GM20000 (cell line): ENCODE measurements at regions not wholly inside any gene's neighbourhood (a gene's known extent, or its start where the extent isn't known, plus 50 kb on each side); places are given as distances from the start of the nearest gene placed in this dataset.

ENCODE experiments used
- DNase-seq: peaks from one replicate; pipeline ENCODE4 v3.0.0; 2012; ENCODE audit warnings: low spot score
- TF ChIP-seq, protein P1 (sequence below): IDR thresholded peaks from 2 replicates; pipeline ENCODE4 v1.5.1; 2012; ENCODE audit warnings: mild to moderate bottlenecking, control low read depth; ENCODE audit errors: extremely low read depth, missing control alignments

DNA sequence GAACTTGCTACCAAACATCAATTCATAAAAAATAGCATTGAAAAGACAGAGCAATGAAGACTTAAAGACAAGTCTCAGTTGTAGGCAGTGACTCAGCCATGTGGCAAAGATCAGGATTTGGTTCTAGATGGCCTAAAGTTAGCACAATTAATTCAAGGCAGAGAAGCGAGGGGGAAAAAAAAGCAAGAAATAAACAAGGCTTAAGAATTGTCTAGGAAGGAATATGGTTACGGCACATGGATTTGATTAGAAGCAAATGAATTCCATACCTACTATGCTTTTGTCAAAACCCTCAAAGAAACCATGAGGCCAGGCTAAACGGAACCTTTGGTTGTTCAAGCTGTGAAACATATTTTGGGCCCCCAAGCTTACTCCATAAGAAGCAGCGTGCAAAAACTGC lies 362.2 kb upstream of the KCNH7 start:
- no peak for DNase-seq
- TF ChIP-seq, protein P1, sequence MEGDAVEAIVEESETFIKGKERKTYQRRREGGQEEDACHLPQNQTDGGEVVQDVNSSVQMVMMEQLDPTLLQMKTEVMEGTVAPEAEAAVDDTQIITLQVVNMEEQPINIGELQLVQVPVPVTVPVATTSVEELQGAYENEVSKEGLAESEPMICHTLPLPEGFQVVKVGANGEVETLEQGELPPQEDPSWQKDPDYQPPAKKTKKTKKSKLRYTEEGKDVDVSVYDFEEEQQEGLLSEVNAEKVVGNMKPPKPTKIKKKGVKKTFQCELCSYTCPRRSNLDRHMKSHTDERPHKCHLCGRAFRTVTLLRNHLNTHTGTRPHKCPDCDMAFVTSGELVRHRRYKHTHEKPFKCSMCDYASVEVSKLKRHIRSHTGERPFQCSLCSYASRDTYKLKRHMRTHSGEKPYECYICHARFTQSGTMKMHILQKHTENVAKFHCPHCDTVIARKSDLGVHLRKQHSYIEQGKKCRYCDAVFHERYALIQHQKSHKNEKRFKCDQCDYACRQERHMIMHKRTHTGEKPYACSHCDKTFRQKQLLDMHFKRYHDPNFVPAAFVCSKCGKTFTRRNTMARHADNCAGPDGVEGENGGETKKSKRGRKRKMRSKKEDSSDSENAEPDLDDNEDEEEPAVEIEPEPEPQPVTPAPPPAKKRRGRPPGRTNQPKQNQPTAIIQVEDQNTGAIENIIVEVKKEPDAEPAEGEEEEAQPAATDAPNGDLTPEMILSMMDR, result no peak

DNA sequence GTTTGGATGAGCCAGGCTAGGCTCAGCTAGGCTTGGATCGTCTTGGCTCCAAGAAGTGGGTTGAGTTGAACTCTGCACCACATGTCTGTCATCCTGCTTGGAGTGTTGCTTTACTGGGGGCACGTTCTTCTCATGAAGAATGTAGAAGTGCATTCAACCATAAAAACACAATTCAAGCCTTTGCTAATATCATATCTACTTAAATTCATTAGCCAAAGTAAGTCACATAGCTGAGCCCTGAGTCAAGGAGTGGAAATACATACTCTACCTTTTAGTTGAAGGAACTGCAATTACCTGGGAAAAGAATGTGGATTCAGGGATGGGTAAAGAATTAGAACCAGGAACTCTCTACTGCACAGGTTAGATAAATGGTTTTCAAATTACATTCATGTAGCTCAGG lies 360.4 kb upstream of the KCNH7 start:
- DNase-seq, result no peak
- TF ChIP-seq, protein P1, result no peak

DNA sequence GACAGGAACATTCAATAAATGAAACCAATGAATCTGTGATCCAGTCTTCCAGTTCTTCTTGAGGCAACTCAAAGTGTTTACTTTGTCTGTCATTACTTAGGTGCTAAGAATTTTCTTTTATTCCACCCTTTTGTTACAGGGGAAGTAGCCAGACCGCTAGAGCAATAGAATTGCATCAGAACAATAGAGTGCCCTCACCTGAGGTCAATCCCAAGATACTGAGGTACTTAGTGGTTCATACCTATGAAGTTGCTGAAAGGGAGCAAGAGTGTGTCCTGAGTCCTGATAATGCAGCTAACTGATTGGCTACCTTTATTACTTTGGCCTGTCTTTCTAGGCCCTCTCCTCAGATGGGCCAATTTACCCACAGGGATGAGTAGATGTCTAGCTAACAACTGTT lies 359.4 kb upstream of the KCNH7 start:
- TF ChIP-seq, protein P1, result no peak
- DNase-seq, result no peak

DNA sequence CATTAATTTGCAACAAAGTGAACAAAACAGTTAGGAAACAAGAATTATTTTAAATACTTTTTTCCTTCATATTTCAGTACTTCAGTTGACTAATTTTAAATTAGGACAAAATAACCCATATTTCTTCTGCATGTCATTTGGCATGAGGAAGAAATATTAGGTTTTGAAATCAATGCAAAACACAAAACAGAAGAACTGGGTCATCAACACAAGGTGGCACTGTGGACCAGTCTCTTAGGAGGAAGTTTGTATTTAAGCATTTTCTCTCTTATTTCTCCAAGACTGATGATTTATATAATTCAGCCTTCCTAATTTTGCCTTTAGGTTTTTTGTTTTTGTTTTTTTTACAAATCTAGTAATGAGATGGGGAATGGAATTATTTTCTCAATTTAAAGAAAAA lies 352.8 kb upstream of the KCNH7 start:
- peak; percentile 9 for DNase-seq
- TF ChIP-seq, protein P1, result peak; percentile 22

DNA sequence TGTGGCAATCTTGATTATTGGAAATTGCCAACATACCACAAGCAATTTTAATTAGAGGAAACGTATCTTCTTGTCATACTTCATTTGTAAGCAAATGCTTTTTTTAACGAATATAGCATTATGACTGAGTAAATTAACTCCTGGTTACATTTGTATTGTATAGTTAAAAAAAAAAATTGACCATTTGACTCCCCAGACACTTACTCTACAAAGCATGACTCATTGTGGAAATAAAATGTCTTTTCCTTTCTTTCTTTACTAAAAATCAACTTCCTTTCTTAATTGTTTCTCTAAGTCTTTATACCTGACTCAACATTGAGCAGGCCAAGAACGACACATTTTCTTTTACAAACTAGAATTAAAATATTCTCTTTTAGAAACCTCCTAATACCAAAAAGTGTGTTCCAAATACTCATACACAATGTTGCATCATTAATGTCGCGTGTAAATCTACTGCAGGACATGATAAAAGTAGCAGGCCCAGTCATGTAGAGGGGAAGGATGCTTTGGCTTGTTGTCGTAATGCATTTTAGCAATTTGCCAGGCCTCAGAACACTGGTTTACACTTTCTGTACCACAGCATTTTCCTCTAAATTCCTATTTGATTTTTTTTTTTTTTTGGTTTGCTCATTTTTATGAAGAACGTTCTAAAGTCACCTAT lies 349.6 kb upstream of the KCNH7 start:
- TF ChIP-seq, protein P1, result no peak
- no peak for DNase-seq

DNA sequence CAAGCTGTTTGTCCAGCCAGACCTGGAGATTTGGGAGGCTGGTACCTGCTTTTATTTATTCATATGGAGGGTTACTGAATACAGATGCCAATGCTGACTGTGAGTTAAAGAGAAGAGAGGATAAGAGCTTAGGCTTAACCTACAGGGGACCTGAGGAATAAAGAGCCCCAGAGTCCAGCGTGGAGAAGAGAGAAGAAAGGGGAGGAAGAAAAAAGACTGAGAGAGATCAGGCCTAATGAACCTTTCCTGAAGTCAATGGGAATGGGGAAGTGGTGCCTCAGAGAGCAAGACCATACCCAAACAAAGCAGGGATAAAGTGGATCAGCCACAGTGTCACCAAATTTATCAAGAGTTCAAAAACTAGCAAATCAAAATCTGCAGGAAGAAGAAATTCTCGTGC lies 348.6 kb upstream of the KCNH7 start:
- TF ChIP-seq, protein P1, result no peak
- no peak for DNase-seq

DNA sequence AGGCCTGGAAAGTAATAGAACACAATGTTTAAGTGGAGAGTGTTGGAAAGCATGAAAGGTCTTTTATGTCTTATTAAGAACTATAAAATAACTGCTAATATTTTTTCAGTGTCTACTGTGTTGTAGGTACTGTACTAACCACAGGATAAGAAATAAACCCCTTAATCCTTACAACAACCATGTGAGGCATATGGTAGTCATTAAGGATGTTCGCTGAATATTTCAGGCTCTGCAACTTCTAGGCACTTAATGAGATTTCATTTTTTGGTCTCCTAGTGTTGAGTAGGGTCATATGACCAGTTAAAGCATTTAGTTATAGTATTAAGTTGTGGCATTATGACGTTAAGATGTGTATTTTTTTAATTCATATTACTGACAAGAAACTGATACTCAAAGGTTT lies 346.6 kb upstream of the KCNH7 start:
- TF ChIP-seq, protein P1, result no peak
- no peak for DNase-seq
